Erythroblast (primary cell): ENCODE measurements at regions not wholly inside any gene's neighbourhood (a gene's known extent, or its start where the extent isn't known, plus 50 kb on each side); places are given as distances from the start of the nearest gene placed in this dataset.

ENCODE experiments used
- DNase-seq, 2 experiments: peaks; one replicate each; lab custom pipeline; 2025; lab: John Stamatoyannopoulos, UW
- GATA1 ChIP-seq: IDR thresholded peaks from 2 replicates; pipeline ENCODE4 v1.6.1; 2011; ENCODE audit warnings: low read depth, mild to moderate bottlenecking, control low read depth, low read length, moderate library complexity
- POLR2A ChIP-seq: IDR thresholded peaks from 2 replicates; pipeline ENCODE4 v1.6.1; 2011; ENCODE audit warnings: mild to moderate bottlenecking, low read length

GRCh38 chr15:35320158-35320780, 225.7 kb downstream of the DPH6 start:
- no peak for DNase-seq
- TF ChIP-seq POLR2A, result no peak
- TF ChIP-seq GATA1, result no peak

GRCh38 chr15:35319354-35319753, 226.6 kb downstream of the DPH6 start:
- TF ChIP-seq GATA1 (no peak), POLR2A (no peak)
- DNase-seq, result no peak

GRCh38 chr15:35317217-35317616, 228.7 kb downstream of the DPH6 start:
- TF ChIP-seq GATA1 (no peak), POLR2A (no peak)
- DNase-seq, result no peak

- TF ChIP-seq POLR2A (no peak), GATA1 (no peak)
- no peak for DNase-seq
Observed at GRCh38 chr15:35312344-35312743, 227.2 kb upstream of the NANOGP8 start.

GRCh38 chr15:35311615-35312014, 226.5 kb upstream of the NANOGP8 start:
- no peak for DNase-seq
- no peak for TF ChIP-seq GATA1
- TF ChIP-seq POLR2A, result no peak

GRCh38 chr15:35309886-35310285, 224.8 kb upstream of the NANOGP8 start:
- TF ChIP-seq POLR2A, result no peak
- DNase-seq, result no peak

- TF ChIP-seq GATA1, result no peak
- no peak for TF ChIP-seq POLR2A
- DNase-seq, result peak in 1 of 2 experiments; percentile 16
Observed at GRCh38 chr15:35308802-35309201, 223.7 kb upstream of the NANOGP8 start.

GRCh38 chr15:35307676-35308075, 222.6 kb upstream of the NANOGP8 start:
- no peak for TF ChIP-seq GATA1
- no peak for TF ChIP-seq POLR2A

GRCh38 chr15:35307026-35307425, 221.9 kb upstream of the NANOGP8 start:
- no peak for TF ChIP-seq POLR2A
- no peak for TF ChIP-seq GATA1

More at GRCh38 chr15:35307676-35308075, 222.6 kb upstream of the NANOGP8 start:
- DNase-seq, result peak; percentile 32 to 42

GRCh38 chr15:35306361-35306981, 221.4 kb upstream of the NANOGP8 start:
- TF ChIP-seq GATA1 (no peak), POLR2A (no peak)
- peak; percentile 65 to 73 for DNase-seq

More at GRCh38 chr15:35307026-35307425, 221.9 kb upstream of the NANOGP8 start:
- peak in 1 of 2 experiments; percentile 30 for DNase-seq

GRCh38 chr15:35305946-35306345, 220.9 kb upstream of the NANOGP8 start:
- peak in 1 of 2 experiments; percentile 23 for DNase-seq
- no peak for TF ChIP-seq GATA1
- TF ChIP-seq POLR2A, result no peak

- no peak for DNase-seq
- TF ChIP-seq POLR2A (no peak), GATA1 (no peak)
Observed at GRCh38 chr15:35305031-35305550, 220.0 kb upstream of the NANOGP8 start.

- TF ChIP-seq GATA1 (no peak), POLR2A (no peak)
- DNase-seq, result no peak
Observed at GRCh38 chr15:35304389-35304788, 219.3 kb upstream of the NANOGP8 start.

- no peak for TF ChIP-seq POLR2A
- TF ChIP-seq GATA1, result no peak
- no peak for DNase-seq
Observed at GRCh38 chr15:35302334-35302733, 217.2 kb upstream of the NANOGP8 start.
